ENCODE measurements at regions not wholly inside any gene's neighbourhood (a gene's known extent, or its start where the extent isn't known, plus 50 kb on each side); places are given as distances from the start of the nearest gene placed in this dataset.

DNA sequence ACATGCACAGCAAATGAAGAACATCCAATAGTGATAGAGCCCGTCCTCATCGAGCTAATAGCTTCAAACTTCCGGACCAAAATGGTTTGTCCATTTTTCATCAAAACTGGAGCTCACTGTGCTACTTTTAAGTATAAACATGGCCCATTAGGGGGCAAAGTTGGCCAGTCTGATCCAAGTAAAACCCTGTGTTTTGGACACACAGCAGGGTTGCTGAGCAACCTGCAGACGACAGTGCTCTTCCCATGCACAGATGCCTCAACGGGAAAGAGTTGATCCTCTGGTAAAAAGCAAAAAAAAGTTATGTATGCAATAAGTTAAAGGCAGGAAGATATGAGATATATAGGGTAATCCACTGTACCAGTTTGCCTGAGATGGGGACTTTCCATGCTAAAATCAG lies 244.0 kb upstream of the THBS1 start:
- TF ChIP-seq, protein P1, sequence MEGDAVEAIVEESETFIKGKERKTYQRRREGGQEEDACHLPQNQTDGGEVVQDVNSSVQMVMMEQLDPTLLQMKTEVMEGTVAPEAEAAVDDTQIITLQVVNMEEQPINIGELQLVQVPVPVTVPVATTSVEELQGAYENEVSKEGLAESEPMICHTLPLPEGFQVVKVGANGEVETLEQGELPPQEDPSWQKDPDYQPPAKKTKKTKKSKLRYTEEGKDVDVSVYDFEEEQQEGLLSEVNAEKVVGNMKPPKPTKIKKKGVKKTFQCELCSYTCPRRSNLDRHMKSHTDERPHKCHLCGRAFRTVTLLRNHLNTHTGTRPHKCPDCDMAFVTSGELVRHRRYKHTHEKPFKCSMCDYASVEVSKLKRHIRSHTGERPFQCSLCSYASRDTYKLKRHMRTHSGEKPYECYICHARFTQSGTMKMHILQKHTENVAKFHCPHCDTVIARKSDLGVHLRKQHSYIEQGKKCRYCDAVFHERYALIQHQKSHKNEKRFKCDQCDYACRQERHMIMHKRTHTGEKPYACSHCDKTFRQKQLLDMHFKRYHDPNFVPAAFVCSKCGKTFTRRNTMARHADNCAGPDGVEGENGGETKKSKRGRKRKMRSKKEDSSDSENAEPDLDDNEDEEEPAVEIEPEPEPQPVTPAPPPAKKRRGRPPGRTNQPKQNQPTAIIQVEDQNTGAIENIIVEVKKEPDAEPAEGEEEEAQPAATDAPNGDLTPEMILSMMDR (conservative IDR thresholded peaks at IDR 0.05; ENCODE audit: low read length): no peak
- no peak for TF ChIP-seq EZH2phosphoT487 (IDR thresholded peaks at IDR 0.05; ENCODE audit: borderline replicate concordance, low read depth, low read length)

Measured in OCI-LY7 (cell line).